ENCODE measurements at regions not wholly inside any gene's neighbourhood (a gene's known extent, or its start where the extent isn't known, plus 50 kb on each side); places are given as distances from the start of the nearest gene placed in this dataset.

DNA sequence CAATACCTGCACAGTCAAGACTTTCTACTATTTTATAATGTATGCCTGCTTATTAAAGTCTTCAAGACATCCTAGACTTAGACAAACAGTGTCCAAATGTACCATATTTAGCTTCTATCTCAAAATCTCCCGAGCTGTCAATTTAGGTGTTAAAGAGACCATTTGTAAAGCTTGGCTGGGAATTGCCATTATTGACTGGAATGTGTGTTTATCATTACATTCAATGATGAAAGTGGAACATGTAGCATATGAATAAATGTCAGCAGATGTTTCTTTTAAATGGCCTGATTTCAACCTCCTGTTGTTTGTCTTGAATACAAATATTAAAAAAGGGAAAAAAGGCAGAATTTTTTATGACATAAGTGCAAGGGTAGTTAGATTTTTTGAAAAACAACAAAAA, 572.3 kb downstream of the PRKD1 start:
- TF ChIP-seq, protein P1, sequence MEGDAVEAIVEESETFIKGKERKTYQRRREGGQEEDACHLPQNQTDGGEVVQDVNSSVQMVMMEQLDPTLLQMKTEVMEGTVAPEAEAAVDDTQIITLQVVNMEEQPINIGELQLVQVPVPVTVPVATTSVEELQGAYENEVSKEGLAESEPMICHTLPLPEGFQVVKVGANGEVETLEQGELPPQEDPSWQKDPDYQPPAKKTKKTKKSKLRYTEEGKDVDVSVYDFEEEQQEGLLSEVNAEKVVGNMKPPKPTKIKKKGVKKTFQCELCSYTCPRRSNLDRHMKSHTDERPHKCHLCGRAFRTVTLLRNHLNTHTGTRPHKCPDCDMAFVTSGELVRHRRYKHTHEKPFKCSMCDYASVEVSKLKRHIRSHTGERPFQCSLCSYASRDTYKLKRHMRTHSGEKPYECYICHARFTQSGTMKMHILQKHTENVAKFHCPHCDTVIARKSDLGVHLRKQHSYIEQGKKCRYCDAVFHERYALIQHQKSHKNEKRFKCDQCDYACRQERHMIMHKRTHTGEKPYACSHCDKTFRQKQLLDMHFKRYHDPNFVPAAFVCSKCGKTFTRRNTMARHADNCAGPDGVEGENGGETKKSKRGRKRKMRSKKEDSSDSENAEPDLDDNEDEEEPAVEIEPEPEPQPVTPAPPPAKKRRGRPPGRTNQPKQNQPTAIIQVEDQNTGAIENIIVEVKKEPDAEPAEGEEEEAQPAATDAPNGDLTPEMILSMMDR (conservative IDR thresholded peaks at IDR 0.05 in 1 of 2, IDR thresholded peaks at IDR 0.05 in 1 of 2; ENCODE audit: extremely low read depth in 1 of 2, insufficient read depth in 1 of 2, low read depth in 1 of 2, low read length in 2 of 2) = no peak
- no peak for TF ChIP-seq EZH2 (IDR thresholded peaks at IDR 0.05; ENCODE audit: borderline replicate concordance, low read length)
